ENCODE measurements at regions not wholly inside any gene's neighbourhood (a gene's known extent, or its start where the extent isn't known, plus 50 kb on each side); places are given as distances from the start of the nearest gene placed in this dataset.
"Not testable (repeated sequence)": the region's sequence is repeated elsewhere in the genome, so short reads cannot be mapped to it uniquely, and the experiment has no call there.

- H3K4me1 Mint-ChIP-seq: no peaks in the 10 kb centered on the region
- TF ChIP-seq CTCF (IDR thresholded peaks at IDR 0.05): no peak
- no peak overlapping the region for H3K4me3 Mint-ChIP-seq
- H3K27me3 Mint-ChIP-seq (ENCODE audit: low read depth, poor library complexity): no peaks in the 10 kb centered on the region
- DNase-seq: no peak
- no peaks in the 10 kb centered on the region for H3K36me3 Mint-ChIP-seq (ENCODE audit: low read depth)
- H3K9me3 Mint-ChIP-seq: no peaks in the 10 kb centered on the region
- H3K27ac Mint-ChIP-seq: no peak overlapping the region
Measured at GRCh38 chr10:27380929-27381358, 123.2 kb upstream of the RAB18 start.

- not testable (repeated sequence) for H3K27me3 Mint-ChIP-seq (ENCODE audit: low read depth, poor library complexity); H3K27ac Mint-ChIP-seq; H3K4me3 Mint-ChIP-seq; DNase-seq; H3K9me3 Mint-ChIP-seq; H3K36me3 Mint-ChIP-seq (ENCODE audit: low read depth); H3K4me1 Mint-ChIP-seq
Measured at GRCh38 chr10:27379041-27379440, 125.1 kb upstream of the RAB18 start.

- TF ChIP-seq CTCF (IDR thresholded peaks at IDR 0.05): no peak
- no peak overlapping the region for H3K27ac Mint-ChIP-seq
- H3K4me3 Mint-ChIP-seq: no peak overlapping the region
- no peak for DNase-seq
- H3K27me3 Mint-ChIP-seq (ENCODE audit: low read depth, poor library complexity): peaks cover 10% of the 10 kb centered on the region
- no peaks in the 10 kb centered on the region for H3K4me1 Mint-ChIP-seq
- no peaks in the 10 kb centered on the region for H3K36me3 Mint-ChIP-seq (ENCODE audit: low read depth)
- H3K9me3 Mint-ChIP-seq: no peaks in the 10 kb centered on the region
Measured at GRCh38 chr10:27373566-27374160, 130.4 kb upstream of the RAB18 start.

- H3K4me3 Mint-ChIP-seq: no peak overlapping the region
- no peak for TF ChIP-seq CTCF (IDR thresholded peaks at IDR 0.05)
- no peaks in the 10 kb centered on the region for H3K9me3 Mint-ChIP-seq
- peaks cover 10% of the 10 kb centered on the region for H3K27me3 Mint-ChIP-seq (ENCODE audit: low read depth, poor library complexity)
- H3K36me3 Mint-ChIP-seq (ENCODE audit: low read depth): no peaks in the 10 kb centered on the region
- no peaks in the 10 kb centered on the region for H3K4me1 Mint-ChIP-seq
- no peak overlapping the region for H3K27ac Mint-ChIP-seq
- no peak for DNase-seq
Measured at GRCh38 chr10:27372095-27372494, 131.5 kb upstream of the ACBD5 start.

- H3K4me3 Mint-ChIP-seq; H3K36me3 Mint-ChIP-seq (ENCODE audit: low read depth); DNase-seq; H3K27ac Mint-ChIP-seq; H3K4me1 Mint-ChIP-seq; H3K9me3 Mint-ChIP-seq; H3K27me3 Mint-ChIP-seq (ENCODE audit: low read depth, poor library complexity): not testable (repeated sequence)
Measured at GRCh38 chr10:27371375-27371774, 130.8 kb upstream of the ACBD5 start.

- no peak overlapping the region for H3K4me3 Mint-ChIP-seq
- no peak overlapping the region for H3K27ac Mint-ChIP-seq
- H3K9me3 Mint-ChIP-seq: no peaks in the 10 kb centered on the region
- no peak for DNase-seq
- H3K4me1 Mint-ChIP-seq: no peaks in the 10 kb centered on the region
- no peak for TF ChIP-seq CTCF (IDR thresholded peaks at IDR 0.05)
- no peaks in the 10 kb centered on the region for H3K36me3 Mint-ChIP-seq (ENCODE audit: low read depth)
- peaks cover 5% of the 10 kb centered on the region for H3K27me3 Mint-ChIP-seq (ENCODE audit: low read depth, poor library complexity)
Measured at GRCh38 chr10:27369880-27370279, 129.3 kb upstream of the ACBD5 start.

GRCh38 chr10:27368706-27369105 is 128.1 kb upstream of the ACBD5 start:
- DNase-seq: no peak
- TF ChIP-seq CTCF (IDR thresholded peaks at IDR 0.05): no peak
- Mint-ChIP-seq H3K36me3 (ENCODE audit: low read depth) (no peaks in the 10 kb centered on the region), H3K27ac (no peak overlapping the region), H3K27me3 (ENCODE audit: low read depth, poor library complexity) (peaks cover 3% of the 10 kb centered on the region), H3K9me3 (no peaks in the 10 kb centered on the region), H3K4me1 (peaks cover 3% of the 10 kb centered on the region), H3K4me3 (no peak overlapping the region)
